ENCODE measurements at regions not wholly inside any gene's neighbourhood (a gene's known extent, or its start where the extent isn't known, plus 50 kb on each side); places are given as distances from the start of the nearest gene placed in this dataset.

DNA sequence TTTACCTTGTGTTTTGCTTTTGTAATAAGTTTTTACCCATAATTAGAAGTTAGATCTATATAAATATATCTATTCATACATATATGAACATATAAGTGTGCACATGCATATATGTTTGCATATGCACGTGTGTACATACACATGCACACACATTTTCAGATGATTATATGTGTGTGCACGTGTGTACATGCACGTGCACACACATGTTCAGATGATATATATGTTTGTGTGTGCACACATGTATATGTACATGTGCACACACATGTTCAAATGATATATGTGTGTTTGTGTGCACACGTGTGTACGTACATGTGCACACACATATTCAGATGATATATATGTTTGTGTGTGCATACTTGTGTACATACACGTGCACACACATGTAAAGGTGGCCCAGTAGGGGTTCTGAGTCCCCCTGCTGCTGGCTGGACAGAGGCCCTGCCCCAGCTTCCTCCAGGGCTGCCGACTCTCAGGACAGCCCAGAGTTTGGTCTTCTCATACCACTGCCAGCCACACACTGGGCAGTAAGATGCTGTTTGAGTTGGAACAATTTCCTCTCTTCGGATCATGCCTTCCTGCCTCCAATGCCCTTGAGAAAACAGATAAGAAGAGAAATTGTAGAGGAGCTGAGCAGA lies 252.3 kb upstream of the PPP2R2D start:
- TF ChIP-seq CTCF (IDR thresholded peaks at IDR 0.05; ENCODE audit: low read depth, low read length, poor library complexity, severe bottlenecking) (no peak), EZH2phosphoT487 (IDR thresholded peaks at IDR 0.05; ENCODE audit: borderline replicate concordance, low read length) (no peak)

All from DOHH2 (cell line).